HUES64 (cell line): ENCODE measurements at regions not wholly inside any gene's neighbourhood (a gene's known extent, or its start where the extent isn't known, plus 50 kb on each side); places are given as distances from the start of the nearest gene placed in this dataset.

Experiments used
- H3K27ac ChIP-seq: 2 replicates; pipeline ENCODE4 v1.7.0; 2013; ENCODE audit warnings: low read depth, low read length, inconsistent platforms
- H3K27me3 ChIP-seq: 2 replicates; pipeline ENCODE4 v1.6.1; 2013; ENCODE audit warnings: mild to moderate bottlenecking, low read length; ENCODE audit not compliant: insufficient read depth
- H3K36me3 ChIP-seq: 2 replicates; pipeline ENCODE4 v1.6.1; 2013; ENCODE audit warnings: mild to moderate bottlenecking, low read length; ENCODE audit not compliant: insufficient read depth
- H3K4me1 ChIP-seq: 2 replicates; pipeline ENCODE4 v1.6.1; 2013; ENCODE audit warnings: mild to moderate bottlenecking, low read length, moderate library complexity; ENCODE audit not compliant: insufficient read depth
- H3K4me3 ChIP-seq: 2 replicates; pipeline ENCODE4 v1.5.1; 2013; ENCODE audit warnings: mild to moderate bottlenecking, low read length, moderate library complexity
- H3K9ac ChIP-seq: 2 replicates; pipeline ENCODE4 v1.6.1; 2013; ENCODE audit warnings: mild to moderate bottlenecking, low read depth, low read length
- H3K9me3 ChIP-seq: 2 replicates; pipeline ENCODE4 v1.6.1; 2013; ENCODE audit warnings: low read depth, low read length; ENCODE audit not compliant: insufficient read depth
- WGBS: fragments of 150-250, 120-280 bp; methylation state at CpG from one replicate; pipeline ENCODE4 v1.1.7; 2013; ENCODE audit warnings: missing lambda C conversion rate; 5-methylcytosine and 5-hydroxymethylcytosine counted together

- Histone ChIP-seq H3K27ac (no peak overlapping the region), H3K9me3 (no peaks in the 10 kb centered on the region), H3K4me1 (peaks cover 10% of the 10 kb centered on the region; the same call in 1 of the 2 replicates), H3K9ac (no peak overlapping the region), H3K36me3 (no peaks in the 10 kb centered on the region), H3K27me3 (no peaks in the 10 kb centered on the region), H3K4me3 (no peak overlapping the region)
- WGBS, result 46% methylated on average over 2 of the region's 2 CpGs
Measured at GRCh38 chr13:74620711-74621110, 486.5 kb upstream of the KLF12 start.

- no peak overlapping the region for H3K27ac ChIP-seq
- 87% methylated on average over 4 of the region's 4 CpGs for WGBS
- no peak overlapping the region for H3K9ac ChIP-seq
Measured at GRCh38 chr13:74620308-74620707, 486.1 kb upstream of the KLF12 start.

GRCh38 chr13:74597526-74597925 is 463.3 kb upstream of the KLF12 start:
- no peaks in the 10 kb centered on the region for H3K36me3 ChIP-seq
- no peak overlapping the region for H3K27ac ChIP-seq
- no peaks in the 10 kb centered on the region for H3K9me3 ChIP-seq
- H3K4me3 ChIP-seq, result no peak overlapping the region
- no peak overlapping the region for H3K9ac ChIP-seq
- no peaks in the 10 kb centered on the region for H3K27me3 ChIP-seq
- peaks cover 10% of the 10 kb centered on the region for H3K4me1 ChIP-seq
- over 99% methylated on average over 3 of the region's 3 CpGs for WGBS

More at GRCh38 chr13:74620308-74620707, 486.1 kb upstream of the KLF12 start:
- no peaks in the 10 kb centered on the region for H3K27me3 ChIP-seq
- no peaks in the 10 kb centered on the region for H3K9me3 ChIP-seq
- H3K4me3 ChIP-seq, result no peak overlapping the region
- peaks cover 10% of the 10 kb centered on the region; the same call in 1 of the 2 replicates for H3K4me1 ChIP-seq
- H3K36me3 ChIP-seq, result no peaks in the 10 kb centered on the region

- Histone ChIP-seq H3K36me3 (no peaks in the 10 kb centered on the region), H3K4me1 (peaks cover 10% of the 10 kb centered on the region), H3K9ac (no peak overlapping the region), H3K27me3 (no peaks in the 10 kb centered on the region), H3K9me3 (no peaks in the 10 kb centered on the region), H3K27ac (no peak overlapping the region), H3K4me3 (no peak overlapping the region)
- 75% methylated on average over 5 of the region's 5 CpGs for WGBS
Measured at GRCh38 chr13:74596691-74597090, 462.5 kb upstream of the KLF12 start.

GRCh38 chr13:74593688-74594087 is 459.5 kb upstream of the KLF12 start:
- WGBS, result 100% methylated on average over 2 of the region's 3 CpGs
- Histone ChIP-seq H3K36me3 (no peaks in the 10 kb centered on the region), H3K4me3 (no peak overlapping the region), H3K9ac (no peak overlapping the region), H3K27ac (no peak overlapping the region), H3K4me1 (peaks cover 10% of the 10 kb centered on the region), H3K9me3 (no peaks in the 10 kb centered on the region), H3K27me3 (no peaks in the 10 kb centered on the region)

GRCh38 chr13:74586847-74587246 is 452.6 kb upstream of the KLF12 start:
- H3K4me1 ChIP-seq, result no peaks in the 10 kb centered on the region
- H3K4me3 ChIP-seq, result no peak overlapping the region
- H3K9me3 ChIP-seq, result no peaks in the 10 kb centered on the region
- no peak overlapping the region for H3K9ac ChIP-seq
- no peak overlapping the region for H3K27ac ChIP-seq
- WGBS, result no CpG with 5 or more reads among the region's 1 CpG
- no peaks in the 10 kb centered on the region for H3K27me3 ChIP-seq
- no peaks in the 10 kb centered on the region for H3K36me3 ChIP-seq

GRCh38 chr13:74576420-74576819 is 442.2 kb upstream of the KLF12 start:
- Histone ChIP-seq H3K9me3 (no peaks in the 10 kb centered on the region), H3K4me3 (peak overlapping the region; percentile 57), H3K4me1 (peaks cover 9% of the 10 kb centered on the region), H3K27me3 (peaks cover 10% of the 10 kb centered on the region; the same call in 1 of the 2 replicates), H3K36me3 (no peaks in the 10 kb centered on the region), H3K9ac (no peak overlapping the region), H3K27ac (no peak overlapping the region)
- 77% methylated on average over 5 of the region's 5 CpGs for WGBS

- Histone ChIP-seq H3K4me3 (peak overlapping the region; percentile 57), H3K4me1 (peaks cover 9% of the 10 kb centered on the region), H3K9me3 (no peaks in the 10 kb centered on the region), H3K9ac (0 out of 2 replicates have a peak overlapping the region, but pooled peaks have one; percentile 26), H3K27me3 (peaks cover 10% of the 10 kb centered on the region; the same call in 1 of the 2 replicates), H3K27ac (no peak overlapping the region; the same call in 1 of the 2 replicates), H3K36me3 (no peaks in the 10 kb centered on the region)
- WGBS, result under 1% methylated on average over 29 of the region's 29 CpGs
Measured at GRCh38 chr13:74575729-74576125, 441.5 kb upstream of the KLF12 start.

GRCh38 chr13:74574964-74575728 is 440.9 kb upstream of the KLF12 start:
- Histone ChIP-seq H3K27ac (peak overlapping the region; percentile 20; the same call in 1 of the 2 replicates), H3K9ac (0 out of 2 replicates have a peak overlapping the region, but pooled peaks have one; percentile 26), H3K4me3 (peak overlapping the region; percentile 57)

GRCh38 chr13:74573654-74574053 is 439.4 kb upstream of the KLF12 start:
- H3K4me1 ChIP-seq, result peaks cover 9% of the 10 kb centered on the region
- WGBS, result 70% methylated on average over 7 of the region's 7 CpGs
- no peak overlapping the region for H3K27ac ChIP-seq
- no peaks in the 10 kb centered on the region for H3K36me3 ChIP-seq
- no peaks in the 10 kb centered on the region for H3K9me3 ChIP-seq
- H3K4me3 ChIP-seq, result no peak overlapping the region
- H3K9ac ChIP-seq, result no peak overlapping the region
- peaks cover 10% of the 10 kb centered on the region; the same call in 1 of the 2 replicates for H3K27me3 ChIP-seq

More at GRCh38 chr13:74574964-74575728, 440.9 kb upstream of the KLF12 start:
- Histone ChIP-seq H3K4me1 (peaks cover 9% of the 10 kb centered on the region), H3K27me3 (peaks cover 10% of the 10 kb centered on the region; the same call in 1 of the 2 replicates), H3K36me3 (no peaks in the 10 kb centered on the region), H3K9me3 (no peaks in the 10 kb centered on the region)
- 8% methylated on average over 10 of the region's 10 CpGs for WGBS

- Histone ChIP-seq H3K4me3 (no peak overlapping the region), H3K9ac (no peak overlapping the region), H3K27ac (no peak overlapping the region), H3K4me1 (peaks cover 8% of the 10 kb centered on the region), H3K27me3 (peaks cover 10% of the 10 kb centered on the region; the same call in 1 of the 2 replicates), H3K9me3 (no peaks in the 10 kb centered on the region), H3K36me3 (no peaks in the 10 kb centered on the region)
- WGBS, result 96% methylated on average over 4 of the region's 4 CpGs
Measured at GRCh38 chr13:74571811-74572210, 437.6 kb upstream of the KLF12 start.
